MM.1S (cell line): ENCODE measurements at regions not wholly inside any gene's neighbourhood (a gene's known extent, or its start where the extent isn't known, plus 50 kb on each side); places are given as distances from the start of the nearest gene placed in this dataset.

Experiments used
- DNase-seq: peaks from one replicate; pipeline ENCODE4 v3.0.0-alpha.2; 2015
- H2AFZ ChIP-seq: fragments of 300-600 bp; sonication (generic); 2 replicates; pipeline ENCODE4 v1.6.0; 2016; ENCODE audit warnings: antibody characterized with exemption, low read length
- H3F3A ChIP-seq: fragments of 300-600 bp; sonication (generic); 2 replicates; pipeline ENCODE4 v1.6.1; 2016; ENCODE audit warnings: mild to moderate bottlenecking, antibody characterized with exemption, low read length, moderate library complexity, mixed read lengths; ENCODE audit not compliant: insufficient read depth
- H3K27ac ChIP-seq: fragments of 300-600 bp; sonication (generic); 2 replicates; pipeline ENCODE4 v1.5.1; 2016; ENCODE audit warnings: mild to moderate bottlenecking, low read length
- H3K27me3 ChIP-seq: fragments of 300-600 bp; sonication (generic); replicated peaks from 2 replicates; pipeline ENCODE4 v1.6.0; 2016; ENCODE audit warnings: low read length; ENCODE audit not compliant: insufficient read depth
- H3K36me3 ChIP-seq: fragments of 300-600 bp; sonication (generic); replicated peaks from 2 replicates; pipeline ENCODE4 v1.6.1; 2016; ENCODE audit warnings: mild to moderate bottlenecking, low read length, mixed read lengths; ENCODE audit not compliant: insufficient read depth
- H3K4me1 ChIP-seq: fragments of 300-600 bp; sonication (generic); 2 replicates; pipeline ENCODE4 v1.6.1; 2016; ENCODE audit warnings: low read length, mixed read lengths
- H3K4me2 ChIP-seq: fragments of 300-600 bp; sonication (generic); 2 replicates; pipeline ENCODE4 v1.6.0; 2016; ENCODE audit warnings: low read depth, low read length
- H3K4me3 ChIP-seq: fragments of 300-600 bp; sonication (generic); 2 replicates; pipeline ENCODE4 v1.5.1; 2016; ENCODE audit warnings: low read length, mixed read lengths
- H3K79me2 ChIP-seq: fragments of 300-600 bp; sonication (generic); 2 replicates; pipeline ENCODE4 v1.6.1; 2016; ENCODE audit warnings: mixed run types, low read length, mixed read lengths
- H3K9ac ChIP-seq: fragments of 300-600 bp; sonication (generic); 2 replicates; pipeline ENCODE4 v1.6.1; 2016; ENCODE audit warnings: low read length, mixed read lengths
- H3K9me2 ChIP-seq: fragments of 300-600 bp; sonication (generic); replicated peaks from 2 replicates; pipeline ENCODE4 v1.6.1; 2016; ENCODE audit warnings: mild to moderate bottlenecking, low read length, mixed read lengths; ENCODE audit not compliant: insufficient read depth
- H3K9me3 ChIP-seq: fragments of 300-600 bp; sonication (generic); replicated peaks from 2 replicates; pipeline ENCODE4 v1.6.1; 2016; ENCODE audit warnings: mild to moderate bottlenecking, low read length, mixed read lengths; ENCODE audit not compliant: insufficient read depth
- H4K20me1 ChIP-seq: fragments of 300-600 bp; sonication (generic); 2 replicates; pipeline ENCODE4 v1.6.1; 2016; ENCODE audit warnings: mild to moderate bottlenecking, low read length, moderate library complexity, mixed read lengths; ENCODE audit not compliant: insufficient read depth
- EZH2 ChIP-seq: fragments of 300-600 bp; sonication (generic); optimal IDR thresholded peaks from 2 replicates; pipeline ENCODE3; 2017; ENCODE audit warnings: low read depth, mild to moderate bottlenecking, antibody characterized with exemption, low read length, mixed read lengths
- EZH2phosphoT487 ChIP-seq: fragments of 300-600 bp; sonication (generic); IDR thresholded peaks from 2 replicates; pipeline ENCODE4 v1.6.1; 2018; ENCODE audit warnings: antibody characterized with exemption, low read length
- TF ChIP-seq, protein P1 (sequence below): fragments of 300-600 bp; sonication (generic); IDR thresholded peaks from 2 replicates; pipeline ENCODE4 v1.5.1; 2016; ENCODE audit warnings: antibody characterized with exemption, low read length, mixed read lengths

DNA sequence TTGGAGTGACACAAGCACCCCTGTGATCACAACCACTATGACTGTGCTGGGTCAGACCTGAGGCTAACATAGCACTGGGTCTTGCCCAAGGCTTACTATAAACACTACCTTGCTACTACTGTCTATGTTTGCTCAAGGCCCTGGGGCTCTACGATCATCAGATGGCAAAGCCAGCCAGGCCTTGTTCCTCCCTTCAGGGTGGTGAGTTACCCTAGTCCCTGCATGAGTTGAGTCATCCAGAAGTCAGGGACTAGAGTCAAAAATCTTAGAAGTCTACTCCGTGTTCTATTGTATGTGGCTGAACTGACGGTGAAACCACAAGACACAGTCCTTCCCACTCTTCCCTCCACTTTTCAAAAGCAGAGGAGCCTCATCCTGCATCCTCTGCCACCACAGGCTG lies 551.2 kb upstream of the FSIP2 start:
- no peaks in the 10 kb centered on the region for H3F3A ChIP-seq
- no peaks in the 10 kb centered on the region for H3K9me2 ChIP-seq
- H3K27ac ChIP-seq, result no peak overlapping the region
- H3K36me3 ChIP-seq, result no peaks in the 10 kb centered on the region
- no peaks in the 10 kb centered on the region for H3K27me3 ChIP-seq
- no peak for TF ChIP-seq EZH2phosphoT487
- no peak for TF ChIP-seq EZH2
- TF ChIP-seq, protein P1, sequence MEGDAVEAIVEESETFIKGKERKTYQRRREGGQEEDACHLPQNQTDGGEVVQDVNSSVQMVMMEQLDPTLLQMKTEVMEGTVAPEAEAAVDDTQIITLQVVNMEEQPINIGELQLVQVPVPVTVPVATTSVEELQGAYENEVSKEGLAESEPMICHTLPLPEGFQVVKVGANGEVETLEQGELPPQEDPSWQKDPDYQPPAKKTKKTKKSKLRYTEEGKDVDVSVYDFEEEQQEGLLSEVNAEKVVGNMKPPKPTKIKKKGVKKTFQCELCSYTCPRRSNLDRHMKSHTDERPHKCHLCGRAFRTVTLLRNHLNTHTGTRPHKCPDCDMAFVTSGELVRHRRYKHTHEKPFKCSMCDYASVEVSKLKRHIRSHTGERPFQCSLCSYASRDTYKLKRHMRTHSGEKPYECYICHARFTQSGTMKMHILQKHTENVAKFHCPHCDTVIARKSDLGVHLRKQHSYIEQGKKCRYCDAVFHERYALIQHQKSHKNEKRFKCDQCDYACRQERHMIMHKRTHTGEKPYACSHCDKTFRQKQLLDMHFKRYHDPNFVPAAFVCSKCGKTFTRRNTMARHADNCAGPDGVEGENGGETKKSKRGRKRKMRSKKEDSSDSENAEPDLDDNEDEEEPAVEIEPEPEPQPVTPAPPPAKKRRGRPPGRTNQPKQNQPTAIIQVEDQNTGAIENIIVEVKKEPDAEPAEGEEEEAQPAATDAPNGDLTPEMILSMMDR, result no peak
- no peak for DNase-seq
- no peaks in the 10 kb centered on the region for H3K79me2 ChIP-seq
- no peaks in the 10 kb centered on the region for H3K9me3 ChIP-seq
- H2AFZ ChIP-seq, result no peak overlapping the region
- no peak overlapping the region for H3K9ac ChIP-seq
- H3K4me1 ChIP-seq, result no peaks in the 10 kb centered on the region
- H3K4me2 ChIP-seq, result no peak overlapping the region
- H3K4me3 ChIP-seq, result no peak overlapping the region
- H4K20me1 ChIP-seq, result no peaks in the 10 kb centered on the region

DNA sequence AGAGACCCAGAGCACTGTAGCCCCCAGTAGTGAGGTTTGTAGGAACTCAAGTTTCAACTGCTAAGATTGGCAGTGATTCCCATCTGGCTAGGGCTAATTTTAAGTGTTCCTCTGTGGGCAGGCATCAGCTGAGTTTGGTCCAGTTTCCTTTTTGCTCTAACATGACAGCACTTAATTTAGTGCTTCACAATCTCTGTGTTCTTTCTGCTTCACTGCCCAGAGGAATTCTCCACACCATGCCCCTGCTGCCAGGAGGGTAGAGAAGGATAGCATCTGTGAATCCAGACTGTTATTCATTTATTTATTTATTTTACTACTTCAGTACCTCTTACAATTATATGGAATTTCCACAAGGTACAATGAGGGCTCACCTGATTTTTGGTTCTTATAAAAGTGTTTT lies 549.9 kb upstream of the FSIP2 start:
- H3K27me3 ChIP-seq, result no peaks in the 10 kb centered on the region
- no peaks in the 10 kb centered on the region for H3K9me3 ChIP-seq
- TF ChIP-seq, protein P1, result no peak
- no peak for TF ChIP-seq EZH2phosphoT487
- no peak for TF ChIP-seq EZH2
- no peak overlapping the region for H3K27ac ChIP-seq
- H2AFZ ChIP-seq, result no peak overlapping the region
- H3K9ac ChIP-seq, result no peak overlapping the region
- no peaks in the 10 kb centered on the region for H3K9me2 ChIP-seq
- H3K4me1 ChIP-seq, result no peaks in the 10 kb centered on the region
- H3K36me3 ChIP-seq, result no peaks in the 10 kb centered on the region
- no peaks in the 10 kb centered on the region for H3K79me2 ChIP-seq
- H3F3A ChIP-seq, result no peaks in the 10 kb centered on the region
- DNase-seq, result no peak
- no peak overlapping the region for H3K4me2 ChIP-seq
- no peak overlapping the region for H3K4me3 ChIP-seq
- no peaks in the 10 kb centered on the region for H4K20me1 ChIP-seq

- no peak for DNase-seq
- H3K4me2 ChIP-seq, result no peak overlapping the region
- no peaks in the 10 kb centered on the region for H3K79me2 ChIP-seq
- no peaks in the 10 kb centered on the region for H3F3A ChIP-seq
- H2AFZ ChIP-seq, result no peak overlapping the region
- no peaks in the 10 kb centered on the region for H3K4me1 ChIP-seq
- H3K9me2 ChIP-seq, result no peaks in the 10 kb centered on the region
- H3K4me3 ChIP-seq, result no peak overlapping the region
- TF ChIP-seq EZH2phosphoT487 (no peak), EZH2 (no peak)
- TF ChIP-seq, protein P1, result no peak
- no peaks in the 10 kb centered on the region for H4K20me1 ChIP-seq
- no peak overlapping the region for H3K9ac ChIP-seq
- H3K9me3 ChIP-seq, result no peaks in the 10 kb centered on the region
- no peak overlapping the region for H3K27ac ChIP-seq
- H3K27me3 ChIP-seq, result no peaks in the 10 kb centered on the region
- no peaks in the 10 kb centered on the region for H3K36me3 ChIP-seq
Measured at GRCh38 chr2:185201063-185201462, 537.5 kb upstream of the FSIP2 start.
